Sciatic nerve (tissue), 2 donors: ENCODE measurements at regions not wholly inside any gene's neighbourhood (a gene's known extent, or its start where the extent isn't known, plus 50 kb on each side); places are given as distances from the start of the nearest gene placed in this dataset.

Experiments used
- ATAC-seq: fragments of 200-7000 bp; cut with Tn5 transposase; one replicate; pipeline ENCODE4 v1.9.1; 2020; ENCODE audit warnings: mild to moderate bottlenecking, moderate library complexity
- DNase-seq: peaks from one replicate; pipeline ENCODE4 v3.0.0-alpha.2; 2020; ENCODE audit warnings: low spot score
- intact Hi-C: fragments of 100-400 bp; cut with DNase I; formaldehyde crosslinking; loops from one replicate; pipeline ENCODE4 v1.14.2; 2022
- donor health status: DM: no; HTN: no; CAD: no.
- donor health status: DM: no; HTN: no; CAD: no.

GRCh38 chr1:78387871-78388270 lies 102.9 kb upstream of the PTGFR start:
- intact Hi-C loops: no loop called here
- no peak for DNase-seq

DNA sequence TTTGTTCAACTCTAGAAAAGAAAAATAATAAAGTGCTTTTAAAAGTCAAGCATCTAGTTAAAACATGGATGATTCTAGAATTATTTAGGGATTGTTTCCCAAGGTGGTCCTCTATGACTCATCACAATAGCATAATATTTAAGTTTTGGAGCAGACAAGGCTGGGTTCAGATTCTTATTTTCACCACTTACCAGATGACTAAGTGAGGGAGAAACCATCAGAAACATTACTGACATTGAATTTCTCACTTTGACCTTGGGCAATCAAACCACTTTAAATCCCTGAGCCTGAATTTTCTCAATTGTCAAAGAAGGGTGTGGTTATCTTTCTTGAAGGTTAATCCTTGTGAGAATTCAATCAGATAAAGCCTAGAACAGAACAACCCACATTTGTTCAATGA lies 102.5 kb upstream of the PTGFR start:
- DNase-seq: no peak
- intact Hi-C loops: no loop called here
- ATAC-seq: peak; percentile 22

More at GRCh38 chr1:78387871-78388270, 102.9 kb upstream of the PTGFR start:
- peak; percentile 86 for ATAC-seq

DNA sequence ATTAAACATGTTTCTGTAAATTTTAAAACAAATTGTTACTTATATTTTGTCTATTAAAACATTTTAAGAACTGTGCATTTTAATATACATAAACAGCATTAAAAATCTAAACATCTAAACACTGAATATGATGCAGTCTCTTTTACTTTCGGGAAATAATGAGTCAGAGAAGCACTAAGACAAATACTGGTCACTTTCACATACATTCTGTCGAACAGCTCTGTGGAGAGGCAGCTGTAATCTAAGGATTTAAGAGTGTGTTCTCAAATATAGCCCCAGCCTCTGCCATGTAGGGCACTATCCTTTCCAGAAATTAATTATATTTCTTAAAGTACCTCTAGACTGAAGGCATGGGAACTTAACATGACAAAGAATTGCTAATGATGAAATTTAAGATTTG lies 89.6 kb upstream of the PTGFR start:
- ATAC-seq: no peak
- intact Hi-C loops: no loop called here
- no peak for DNase-seq

- DNase-seq (no peak), ATAC-seq (peak; percentile 90)
- intact Hi-C loops: no loop called here
Observed at GRCh38 chr1:78408192-78408591, 82.6 kb upstream of the PTGFR start.

- intact Hi-C loops: no loop called here
- DNase-seq (peak; percentile 62), ATAC-seq (peak; percentile 75)
Observed at GRCh38 chr1:78408810-78409209, 82.0 kb upstream of the PTGFR start.

DNA sequence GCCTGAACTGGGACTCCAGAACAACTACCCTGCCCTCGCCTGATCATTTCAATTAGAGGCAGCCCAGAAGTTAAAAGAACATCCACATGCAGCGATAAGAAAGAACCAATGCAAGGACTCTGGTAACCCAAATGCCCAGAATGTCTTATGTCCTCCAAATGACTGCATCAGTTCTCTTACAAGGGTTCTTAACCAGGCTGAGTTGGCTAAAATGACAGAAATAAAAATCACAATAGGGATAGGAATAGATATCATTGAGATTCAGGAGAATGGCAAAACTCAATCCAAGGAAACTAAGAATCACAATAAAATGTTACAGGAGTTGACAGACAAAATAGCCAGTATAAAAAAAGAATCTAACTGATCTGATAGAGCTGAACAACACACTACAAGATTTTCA lies 80.1 kb upstream of the PTGFR start:
- DNase-seq: no peak
- ATAC-seq: no peak
- intact Hi-C loops: no loop called here

- DNase-seq (no peak), ATAC-seq (no peak)
- intact Hi-C loops: no loop called here
Observed at GRCh38 chr1:78411707-78412106, 79.1 kb upstream of the PTGFR start.

DNA sequence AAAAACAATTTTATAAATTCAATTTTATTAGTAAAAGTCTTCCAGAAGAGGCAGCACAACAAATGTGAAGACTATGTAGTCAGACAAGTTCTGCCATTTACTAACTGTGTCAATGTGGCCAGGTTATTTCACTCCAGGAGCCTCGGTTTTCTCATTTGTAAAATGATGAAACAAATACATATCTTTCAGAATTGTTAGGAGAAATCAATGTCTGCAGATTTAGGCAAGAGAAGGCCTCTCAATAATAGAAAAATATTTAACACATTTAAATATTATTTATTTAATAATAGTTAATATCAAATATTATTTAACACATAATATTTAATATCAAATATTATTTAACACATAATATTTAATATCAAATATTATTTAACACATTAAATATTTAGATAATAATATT lies 75.6 kb upstream of the PTGFR start:
- intact Hi-C loops: no loop called here
- ATAC-seq: no peak
- DNase-seq: no peak

DNA sequence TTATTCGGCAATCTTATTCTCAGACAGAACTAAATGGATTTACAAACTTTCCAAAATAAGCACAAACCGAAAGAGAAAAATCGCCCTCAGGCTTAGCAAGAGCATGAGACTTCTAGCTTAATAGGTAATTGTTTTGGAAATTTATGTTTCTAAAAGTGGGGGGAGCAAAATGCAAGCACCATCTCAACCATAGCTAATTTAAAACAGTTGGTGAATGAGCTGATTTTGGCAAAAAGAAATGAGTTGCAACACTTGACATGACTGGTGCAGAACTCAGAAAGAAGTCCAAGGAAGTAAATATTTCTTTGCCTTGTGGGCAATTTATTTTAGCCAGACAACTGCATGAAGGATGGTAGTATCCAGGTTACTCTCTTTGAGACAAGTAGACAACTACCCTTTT lies 71.5 kb upstream of the PTGFR start:
- intact Hi-C loops: no loop called here
- DNase-seq: no peak
- ATAC-seq: peak; percentile 84

GRCh38 chr1:78420181-78420580 lies 70.6 kb upstream of the PTGFR start:
- no peak for ATAC-seq
- intact Hi-C loops: no loop called here
- no peak for DNase-seq

DNA sequence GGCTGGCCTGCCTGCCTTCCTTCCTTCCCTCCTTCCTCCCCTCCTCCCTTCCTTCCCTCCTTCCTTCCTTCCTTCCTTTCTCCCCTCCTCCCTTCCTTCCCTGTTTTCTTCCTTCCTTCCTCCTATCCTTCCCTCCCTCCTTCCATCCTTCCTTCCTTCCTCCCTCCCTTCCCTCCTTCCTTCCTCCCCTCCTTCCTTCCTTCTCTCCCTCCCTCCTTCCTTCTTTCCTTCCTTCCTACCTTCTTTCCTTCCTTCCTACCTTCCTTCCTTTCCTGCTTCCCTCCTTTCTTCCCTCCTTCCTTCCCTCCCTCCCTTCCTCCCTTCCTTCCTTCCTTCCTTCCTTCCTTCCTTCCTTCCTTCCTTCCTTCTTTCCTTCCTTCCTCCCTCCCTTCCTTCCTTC lies 70.1 kb upstream of the PTGFR start:
- ATAC-seq (no peak), DNase-seq (no peak)
- intact Hi-C loops: no loop called here

DNA sequence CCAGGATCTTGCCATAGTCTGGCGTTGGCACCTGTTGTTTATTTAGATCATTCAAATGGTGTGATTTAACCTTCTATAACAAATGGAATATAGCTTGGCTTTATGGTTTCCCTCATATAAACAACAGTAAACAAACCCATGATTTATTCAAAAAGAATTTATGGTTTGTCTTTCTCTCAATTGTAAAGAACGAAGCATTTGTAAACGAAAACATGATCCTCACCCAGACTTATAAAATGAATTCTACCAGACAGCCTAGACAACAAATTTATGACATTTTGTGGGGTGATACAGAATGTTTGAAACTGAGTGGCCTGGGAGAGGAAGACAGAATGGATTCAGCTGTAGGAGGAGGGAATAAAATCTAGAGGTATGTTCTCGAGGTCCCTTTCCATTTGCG lies 66.1 kb upstream of the PTGFR start:
- intact Hi-C loops: no loop called here
- ATAC-seq: no peak
- no peak for DNase-seq

DNA sequence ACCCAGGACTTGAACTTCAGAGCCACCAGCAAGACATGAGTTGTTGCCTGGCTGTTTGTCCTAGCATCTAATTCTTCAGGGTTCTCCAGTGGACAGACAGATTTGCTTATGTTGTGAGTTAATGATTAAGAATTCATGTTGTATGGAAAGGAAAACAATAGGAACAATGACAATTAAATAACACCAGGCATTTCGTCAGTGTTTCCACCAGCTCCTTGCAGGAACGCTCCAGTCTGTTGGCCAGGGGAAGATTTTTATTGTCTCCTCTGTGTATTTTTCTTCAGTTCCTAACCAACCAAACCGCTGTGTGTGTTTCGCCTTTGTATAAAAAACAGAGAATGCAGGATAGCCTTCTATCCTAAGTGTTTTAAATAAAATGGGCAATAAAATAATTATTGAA lies 64.4 kb upstream of the PTGFR start:
- no peak for DNase-seq
- intact Hi-C loops: no loop called here
- ATAC-seq: peak; percentile 77

DNA sequence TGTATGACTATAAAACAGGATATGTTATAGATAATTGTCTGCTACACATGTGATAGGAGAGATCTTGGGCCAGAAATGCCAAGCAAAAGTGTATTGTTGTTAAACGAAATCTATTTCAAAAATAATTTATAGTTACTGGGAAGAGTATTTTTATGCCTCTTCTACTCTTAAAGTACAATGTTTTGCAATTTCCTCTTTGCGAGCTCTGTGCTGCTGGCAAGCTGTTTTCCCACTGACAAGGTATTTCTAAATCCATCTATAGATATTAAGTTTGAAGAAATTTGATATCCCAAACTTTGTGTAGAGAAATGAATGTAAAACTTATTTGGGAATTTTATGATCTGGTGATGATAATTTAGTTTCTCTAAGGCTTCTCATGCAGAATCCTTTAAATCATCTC lies 63.3 kb upstream of the PTGFR start:
- intact Hi-C loops: no loop called here
- no peak for DNase-seq

GRCh38 chr1:78432016-78432415 lies 58.8 kb upstream of the PTGFR start:
- ATAC-seq (no peak), DNase-seq (no peak)
- intact Hi-C loops: no loop called here

More for the DNA sequence above, 63.3 kb upstream of the PTGFR start:
- no peak for ATAC-seq

DNA sequence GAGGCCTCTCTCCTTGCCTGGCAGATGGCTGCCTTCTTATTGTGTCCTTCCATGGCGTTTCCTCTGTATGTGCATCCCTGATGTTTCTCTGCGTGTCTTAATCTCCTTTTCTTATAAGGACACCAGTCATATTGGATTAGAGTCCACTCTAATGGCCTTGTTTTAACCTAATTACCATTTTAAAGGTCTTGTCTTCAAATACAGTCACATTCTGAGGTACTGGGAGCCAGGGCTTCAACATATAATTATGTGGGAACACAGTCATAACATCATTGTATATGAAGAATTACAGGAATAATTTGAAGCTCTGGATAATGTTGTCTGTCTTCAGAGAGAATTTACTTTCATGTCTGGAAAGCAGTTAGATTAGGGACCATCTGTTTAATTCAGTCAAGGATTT lies 56.4 kb upstream of the PTGFR start:
- DNase-seq: no peak
- no peak for ATAC-seq
- intact Hi-C loops: no loop called here

GRCh38 chr1:78436961-78437360 lies 53.8 kb upstream of the PTGFR start:
- no peak for ATAC-seq
- DNase-seq: no peak
- intact Hi-C loops: no loop called here

GRCh38 chr1:78437396-78437795 lies 53.4 kb upstream of the PTGFR start:
- ATAC-seq (no peak), DNase-seq (no peak)
- intact Hi-C loops: no loop called here

DNA sequence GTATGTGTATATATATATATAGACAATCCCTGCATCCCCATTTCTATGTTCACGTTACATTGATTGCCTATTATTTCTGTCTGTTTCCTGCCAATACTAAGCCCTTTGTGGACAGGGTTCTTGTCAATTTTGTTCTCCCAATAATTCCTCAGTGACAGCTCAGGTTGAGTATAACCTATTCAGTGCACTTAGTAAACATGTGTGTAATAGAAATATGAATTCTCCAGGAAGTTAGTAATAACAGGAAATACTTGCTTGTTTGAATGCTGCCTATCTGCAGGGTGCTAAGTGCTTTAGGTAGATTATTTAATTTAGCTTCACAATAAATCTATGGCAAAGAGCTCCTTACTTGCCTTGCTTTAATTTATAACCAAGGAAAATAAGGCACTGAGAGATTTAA lies 52.8 kb upstream of the PTGFR start:
- DNase-seq (no peak), ATAC-seq (no peak)
- intact Hi-C loops: no loop called here

- DNase-seq (no peak), ATAC-seq (no peak)
- intact Hi-C loops: no loop called here
Observed at GRCh38 chr1:78440381-78440793, 50.4 kb upstream of the PTGFR start.
